Cardiac muscle cell (in vitro differentiated cells and primary cell): ENCODE measurements at regions not wholly inside any gene's neighbourhood (a gene's known extent, or its start where the extent isn't known, plus 50 kb on each side); places are given as distances from the start of the nearest gene placed in this dataset.
A peak's percentile ranks its signal among the peaks of the same experiment; 100 is the strongest.

Source experiments
- DNase-seq, 2 donors: peaks; one replicate each; pipeline versions ENCODE4 v3.0.0 to v3.0.0-alpha.2; 2010 to 2017; ENCODE audit warnings: low read depth in 1 of 2, low spot score in 1 of 2
- H3K27ac ChIP-seq: fragments of 200-600 bp; sonication (generic); 2 replicates; pipeline ENCODE4 v1.5.1; 2016
- H3K27me3 ChIP-seq: fragments of 200-600 bp; sonication (generic); 2 replicates; pipeline ENCODE4 v1.6.0; 2016; ENCODE audit warnings: control low read depth
- H3K36me3 ChIP-seq: fragments of 200-600 bp; sonication (generic); 2 replicates; pipeline ENCODE4 v1.5.1; 2016; ENCODE audit warnings: control low read depth
- H3K4me1 ChIP-seq: fragments of 200-600 bp; sonication (generic); 2 replicates; pipeline ENCODE4 v1.8.1; 2017; ENCODE audit warnings: low read depth, mild to moderate bottlenecking, mixed run types
- H3K4me3 ChIP-seq: fragments of 200-600 bp; sonication (generic); 2 replicates; pipeline ENCODE4 v1.5.1; 2016; ENCODE audit warnings: mild to moderate bottlenecking
- H3K9me3 ChIP-seq: fragments of 200-600 bp; sonication (generic); 2 replicates; pipeline ENCODE4 v1.5.1; 2017; ENCODE audit warnings: low read depth, mild to moderate bottlenecking, control low read depth
- TF ChIP-seq, protein P1 (sequence below): IDR thresholded peaks from 2 replicates; pipeline ENCODE4 v1.5.1; 2012; ENCODE audit warnings: low read depth, mild to moderate bottlenecking, low read length

DNA sequence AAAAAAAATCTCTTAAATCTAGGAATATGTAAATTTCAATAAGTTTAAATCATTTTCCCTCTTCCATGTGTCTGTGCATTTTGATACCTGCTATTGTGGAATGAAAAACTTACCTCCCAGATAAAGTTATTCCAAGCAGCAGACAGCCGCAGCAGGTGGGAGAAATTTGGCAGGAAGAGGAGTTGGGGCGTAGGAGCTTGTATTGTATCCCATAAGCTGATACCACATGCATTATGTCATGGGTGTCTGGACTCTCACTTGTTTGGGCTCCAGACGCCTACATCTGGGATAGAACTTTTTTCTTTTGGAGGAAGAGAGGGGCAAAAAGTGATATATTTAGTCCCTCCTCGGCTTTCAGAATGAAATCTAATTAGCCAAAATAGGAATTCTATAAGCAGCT is 59.3 kb upstream of the TCF4 start:
- H3K36me3 ChIP-seq: no peaks in the 10 kb centered on the region
- H3K27ac ChIP-seq: no peak overlapping the region
- H3K27me3 ChIP-seq: no peaks in the 10 kb centered on the region
- DNase-seq: no peak
- H3K4me1 ChIP-seq: no peaks in the 10 kb centered on the region
- no peaks in the 10 kb centered on the region for H3K9me3 ChIP-seq
- TF ChIP-seq, protein P1, sequence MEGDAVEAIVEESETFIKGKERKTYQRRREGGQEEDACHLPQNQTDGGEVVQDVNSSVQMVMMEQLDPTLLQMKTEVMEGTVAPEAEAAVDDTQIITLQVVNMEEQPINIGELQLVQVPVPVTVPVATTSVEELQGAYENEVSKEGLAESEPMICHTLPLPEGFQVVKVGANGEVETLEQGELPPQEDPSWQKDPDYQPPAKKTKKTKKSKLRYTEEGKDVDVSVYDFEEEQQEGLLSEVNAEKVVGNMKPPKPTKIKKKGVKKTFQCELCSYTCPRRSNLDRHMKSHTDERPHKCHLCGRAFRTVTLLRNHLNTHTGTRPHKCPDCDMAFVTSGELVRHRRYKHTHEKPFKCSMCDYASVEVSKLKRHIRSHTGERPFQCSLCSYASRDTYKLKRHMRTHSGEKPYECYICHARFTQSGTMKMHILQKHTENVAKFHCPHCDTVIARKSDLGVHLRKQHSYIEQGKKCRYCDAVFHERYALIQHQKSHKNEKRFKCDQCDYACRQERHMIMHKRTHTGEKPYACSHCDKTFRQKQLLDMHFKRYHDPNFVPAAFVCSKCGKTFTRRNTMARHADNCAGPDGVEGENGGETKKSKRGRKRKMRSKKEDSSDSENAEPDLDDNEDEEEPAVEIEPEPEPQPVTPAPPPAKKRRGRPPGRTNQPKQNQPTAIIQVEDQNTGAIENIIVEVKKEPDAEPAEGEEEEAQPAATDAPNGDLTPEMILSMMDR: no peak
- H3K4me3 ChIP-seq: no peak overlapping the region

DNA sequence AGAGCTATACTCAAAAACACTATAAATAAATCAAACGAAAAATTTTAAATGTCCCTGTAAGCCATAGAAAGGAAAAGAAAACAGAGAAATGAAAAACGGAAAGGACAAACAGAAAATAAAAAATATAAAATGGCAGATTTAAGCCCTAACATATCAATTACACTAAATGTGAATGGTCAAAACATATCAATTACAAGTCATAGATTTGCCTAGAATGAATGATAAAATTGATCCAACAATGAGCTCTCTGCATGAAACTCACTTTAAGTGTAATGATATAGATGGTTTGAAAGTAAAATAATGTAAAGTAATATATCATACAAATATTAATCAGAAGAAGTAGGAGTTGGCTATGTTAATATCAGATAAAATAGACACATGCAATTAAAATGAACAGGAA is 54.2 kb upstream of the TCF4 start:
- Histone ChIP-seq H3K9me3 (no peaks in the 10 kb centered on the region), H3K36me3 (no peaks in the 10 kb centered on the region), H3K27ac (no peak overlapping the region), H3K4me1 (no peaks in the 10 kb centered on the region), H3K4me3 (no peak overlapping the region), H3K27me3 (no peaks in the 10 kb centered on the region)
- no peak for DNase-seq
- TF ChIP-seq, protein P1: no peak

DNA sequence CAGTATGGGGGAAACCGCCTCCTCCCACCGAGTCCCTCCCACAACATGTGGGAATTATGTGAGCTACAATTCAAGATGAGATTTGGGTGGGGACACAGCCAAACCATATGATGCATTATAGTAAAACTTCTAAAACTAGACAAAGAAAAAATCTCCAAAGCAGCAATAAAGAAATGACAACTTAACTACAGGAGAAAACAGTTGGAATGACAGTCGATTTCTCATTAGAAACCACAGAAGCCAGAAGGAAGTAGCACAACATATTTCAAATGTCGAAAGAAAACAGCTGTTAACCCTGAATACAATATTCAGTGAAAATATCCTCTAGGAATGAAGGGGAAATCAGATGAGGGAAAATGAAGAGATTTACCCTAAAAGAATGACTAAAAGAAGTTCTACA is 53.5 kb upstream of the TCF4 start:
- peak in 1 of 2 donors; percentile 22 for DNase-seq
- Histone ChIP-seq H3K36me3 (no peaks in the 10 kb centered on the region), H3K27ac (no peak overlapping the region), H3K9me3 (no peaks in the 10 kb centered on the region), H3K4me3 (no peak overlapping the region), H3K27me3 (no peaks in the 10 kb centered on the region), H3K4me1 (no peaks in the 10 kb centered on the region)
- TF ChIP-seq, protein P1: no peak
